ENCODE measurements at regions not wholly inside any gene's neighbourhood (a gene's known extent, or its start where the extent isn't known, plus 50 kb on each side); places are given as distances from the start of the nearest gene placed in this dataset.

DNA sequence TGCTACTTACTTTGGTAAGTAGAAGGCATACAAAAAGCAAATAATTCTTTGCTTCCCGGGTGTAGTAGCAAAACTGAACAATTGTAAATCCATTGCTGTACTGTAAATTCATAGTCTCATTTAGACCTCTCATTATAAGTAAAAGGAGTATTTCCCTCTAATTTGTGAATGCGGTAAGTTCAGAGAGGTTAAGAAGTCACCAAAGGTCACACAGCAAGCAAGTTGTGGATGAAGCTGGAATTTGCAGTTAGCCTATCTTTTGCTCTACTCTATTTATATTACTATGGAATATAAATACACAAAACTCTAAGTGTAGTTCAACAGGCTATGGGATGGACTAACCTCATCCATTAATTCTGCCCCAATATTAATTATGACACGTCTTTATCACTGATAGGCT lies 508.3 kb downstream of the MCTP2 start:
- H2AFZ ChIP-seq = no peak overlapping the region
- H3K9ac ChIP-seq = no peak overlapping the region
- no peaks in the 10 kb centered on the region for H3K9me2 ChIP-seq (ENCODE audit: insufficient read depth)
- in situ Hi-C loops (cut with MboI) = no loop called here
- TF ChIP-seq EZH2phosphoT487 (IDR thresholded peaks at IDR 0.05; ENCODE audit: insufficient read depth, low read depth) = no peak
- no peak for TF ChIP-seq EZH2 (IDR thresholded peaks at IDR 0.05; ENCODE audit: insufficient read depth, poor library complexity, severe bottlenecking)
- H3K9me3 ChIP-seq (ENCODE audit: low read depth) = no peaks in the 10 kb centered on the region
- WGBS, 2 experiments (ENCODE audit: low coverage in 1 of 2, low lambda C conversion rate in 2 of 2, missing lambda C conversion rate in 2 of 2) = 49 to 51% methylated on average over 3 of the region's 3 CpGs
- no peaks in the 10 kb centered on the region for H4K20me1 ChIP-seq (ENCODE audit: insufficient read depth)
- H3K4me1 ChIP-seq (ENCODE audit: insufficient read depth) = no peaks in the 10 kb centered on the region
- no peaks in the 10 kb centered on the region for H3K27me3 ChIP-seq (replicated peaks; ENCODE audit: insufficient read depth)
- no peak overlapping the region for H3K4me2 ChIP-seq (ENCODE audit: unreplicated experiment)
- H3K27ac ChIP-seq = no peak overlapping the region
- DNase-seq = no peak
- no peak overlapping the region for H3K4me3 ChIP-seq
- H3K36me3 ChIP-seq (ENCODE audit: low read depth) = no peaks in the 10 kb centered on the region
- H3K79me2 ChIP-seq (ENCODE audit: insufficient read depth) = no peaks in the 10 kb centered on the region
- no peaks in the 10 kb centered on the region for H3F3A ChIP-seq (ENCODE audit: insufficient read depth)

DNA sequence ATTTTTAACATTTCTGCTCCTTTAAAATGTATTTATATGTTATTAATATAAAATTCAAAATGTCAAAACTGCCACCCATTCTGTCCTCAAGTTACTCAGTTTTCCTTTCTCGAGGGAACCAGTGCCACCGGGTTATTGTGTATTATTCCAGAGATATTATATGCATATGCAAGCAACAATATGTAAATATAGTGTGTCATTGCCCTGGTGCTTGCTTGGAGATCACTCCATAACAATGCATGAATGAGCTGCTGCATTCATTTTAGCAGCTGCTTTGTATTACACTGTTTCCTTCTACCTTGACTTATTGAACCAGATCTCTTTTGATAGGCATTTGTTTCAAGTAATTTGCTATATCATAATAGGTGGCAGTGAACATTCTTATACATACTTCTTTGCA lies 509.1 kb downstream of the MCTP2 start:
- H3K4me3 ChIP-seq = no peak overlapping the region
- no peaks in the 10 kb centered on the region for H3K36me3 ChIP-seq (ENCODE audit: low read depth)
- no peak overlapping the region for H3K4me2 ChIP-seq (ENCODE audit: unreplicated experiment)
- no peak overlapping the region for H3K27ac ChIP-seq
- no peaks in the 10 kb centered on the region for H3K9me2 ChIP-seq (ENCODE audit: insufficient read depth)
- no peaks in the 10 kb centered on the region for H3K79me2 ChIP-seq (ENCODE audit: insufficient read depth)
- no peaks in the 10 kb centered on the region for H3K27me3 ChIP-seq (replicated peaks; ENCODE audit: insufficient read depth)
- no peak overlapping the region for H2AFZ ChIP-seq
- H3K9ac ChIP-seq = no peak overlapping the region
- 11 to 12% methylated on average over 2 of the region's 2 CpGs for WGBS, 2 experiments (ENCODE audit: low coverage in 1 of 2, low lambda C conversion rate in 2 of 2, missing lambda C conversion rate in 2 of 2)
- in situ Hi-C loops (cut with MboI) = no loop called here
- TF ChIP-seq EZH2phosphoT487 (IDR thresholded peaks at IDR 0.05; ENCODE audit: insufficient read depth, low read depth) = no peak
- DNase-seq = no peak
- H3F3A ChIP-seq (ENCODE audit: insufficient read depth) = no peaks in the 10 kb centered on the region
- no peaks in the 10 kb centered on the region for H3K9me3 ChIP-seq (ENCODE audit: low read depth)
- no peaks in the 10 kb centered on the region for H3K4me1 ChIP-seq (ENCODE audit: insufficient read depth)
- H4K20me1 ChIP-seq (ENCODE audit: insufficient read depth) = no peaks in the 10 kb centered on the region

DNA sequence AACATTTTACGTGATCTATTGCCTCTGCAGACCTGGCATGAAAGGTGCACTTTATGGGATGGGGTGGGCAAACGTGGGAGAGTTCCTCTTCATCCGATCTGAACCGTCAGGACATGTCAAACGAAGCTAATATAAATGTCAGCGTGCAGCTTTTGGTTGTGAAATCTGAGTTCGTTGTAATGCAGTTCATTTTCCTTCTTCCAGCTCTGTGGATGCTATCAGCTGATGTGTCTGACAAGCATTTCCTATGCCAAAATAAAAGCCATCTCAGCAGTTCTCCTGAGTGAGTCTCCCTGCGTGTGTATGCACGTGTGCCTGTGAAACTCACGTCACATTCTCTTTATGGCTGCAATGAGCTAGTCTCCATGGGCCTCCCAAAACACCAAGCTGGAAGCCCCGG lies 512.3 kb downstream of the MCTP2 start:
- no peak overlapping the region for H3K27ac ChIP-seq
- WGBS, 2 experiments (ENCODE audit: low coverage in 1 of 2, low lambda C conversion rate in 2 of 2, missing lambda C conversion rate in 2 of 2) = 3 to 4% methylated on average over 11 of the region's 11 CpGs
- H3K4me3 ChIP-seq = no peak overlapping the region
- no peaks in the 10 kb centered on the region for H3K27me3 ChIP-seq (replicated peaks; ENCODE audit: insufficient read depth)
- no peak for DNase-seq
- H3K79me2 ChIP-seq (ENCODE audit: insufficient read depth) = no peaks in the 10 kb centered on the region
- H3K9ac ChIP-seq = no peak overlapping the region
- in situ Hi-C loops (cut with MboI) = no loop called here
- no peak overlapping the region for H2AFZ ChIP-seq
- TF ChIP-seq EZH2 (IDR thresholded peaks at IDR 0.05; ENCODE audit: insufficient read depth, poor library complexity, severe bottlenecking) (no peak), EZH2phosphoT487 (IDR thresholded peaks at IDR 0.05; ENCODE audit: insufficient read depth, low read depth) (no peak)
- no peaks in the 10 kb centered on the region for H3K9me3 ChIP-seq (ENCODE audit: low read depth)
- no peaks in the 10 kb centered on the region for H3K36me3 ChIP-seq (ENCODE audit: low read depth)
- no peaks in the 10 kb centered on the region for H4K20me1 ChIP-seq (ENCODE audit: insufficient read depth)
- no peaks in the 10 kb centered on the region for H3F3A ChIP-seq (ENCODE audit: insufficient read depth)
- H3K4me2 ChIP-seq (ENCODE audit: unreplicated experiment) = no peak overlapping the region
- no peaks in the 10 kb centered on the region for H3K4me1 ChIP-seq (ENCODE audit: insufficient read depth)
- no peaks in the 10 kb centered on the region for H3K9me2 ChIP-seq (ENCODE audit: insufficient read depth)

DNA sequence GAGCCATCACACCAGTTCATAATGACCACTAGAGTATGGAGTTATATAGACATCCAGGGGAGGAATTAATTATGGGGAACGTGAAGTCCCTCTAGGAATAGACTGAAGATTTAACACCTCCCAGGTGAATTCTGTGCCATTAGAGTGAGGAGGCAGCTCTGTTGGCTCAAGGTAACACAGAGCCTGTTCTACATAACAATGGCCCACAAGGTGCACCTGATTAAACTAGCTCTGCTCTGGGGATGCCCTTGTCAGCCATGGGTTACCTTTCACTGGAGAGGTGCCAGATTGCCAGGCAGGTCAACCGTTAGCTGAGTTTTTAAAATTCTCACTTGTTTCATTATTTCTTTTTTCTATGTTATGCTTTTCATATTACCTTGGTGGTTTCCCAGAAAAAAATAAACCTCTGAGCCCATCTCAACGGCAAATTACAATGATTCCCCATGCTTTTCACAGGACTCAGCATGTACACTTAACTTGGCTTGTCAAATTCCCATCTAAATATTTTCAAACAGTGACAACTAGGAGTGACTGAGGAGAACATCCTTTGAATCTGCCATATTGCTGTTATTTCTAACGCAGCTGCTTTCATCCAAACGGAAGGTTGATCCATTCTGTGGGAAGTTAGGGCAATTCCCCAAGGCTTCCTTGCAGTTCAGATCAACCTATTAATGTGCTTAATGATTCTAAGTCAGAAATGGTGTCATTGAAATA lies 512.9 kb downstream of the MCTP2 start:
- Histone ChIP-seq H3K9ac (no peak overlapping the region), H3K9me3 (ENCODE audit: low read depth) (no peaks in the 10 kb centered on the region), H3K27me3 (replicated peaks; ENCODE audit: insufficient read depth) (no peaks in the 10 kb centered on the region), H3K4me1 (ENCODE audit: insufficient read depth) (no peaks in the 10 kb centered on the region), H3K4me2 (ENCODE audit: unreplicated experiment) (no peak overlapping the region), H4K20me1 (ENCODE audit: insufficient read depth) (no peaks in the 10 kb centered on the region), H3K9me2 (ENCODE audit: insufficient read depth) (no peaks in the 10 kb centered on the region), H3K4me3 (no peak overlapping the region), H3K36me3 (ENCODE audit: low read depth) (no peaks in the 10 kb centered on the region), H3F3A (ENCODE audit: insufficient read depth) (no peaks in the 10 kb centered on the region), H3K79me2 (ENCODE audit: insufficient read depth) (no peaks in the 10 kb centered on the region), H3K27ac (no peak overlapping the region), H2AFZ (no peak overlapping the region)
- no peak for TF ChIP-seq EZH2phosphoT487 (IDR thresholded peaks at IDR 0.05; ENCODE audit: insufficient read depth, low read depth)
- no peak for TF ChIP-seq EZH2 (IDR thresholded peaks at IDR 0.05; ENCODE audit: insufficient read depth, poor library complexity, severe bottlenecking)
- 17 to 23% methylated on average over 5 of the region's 5 CpGs for WGBS, 2 experiments (ENCODE audit: low coverage in 1 of 2, low lambda C conversion rate in 2 of 2, missing lambda C conversion rate in 2 of 2)
- in situ Hi-C loops (cut with MboI) = no loop called here
- no peak for DNase-seq

DNA sequence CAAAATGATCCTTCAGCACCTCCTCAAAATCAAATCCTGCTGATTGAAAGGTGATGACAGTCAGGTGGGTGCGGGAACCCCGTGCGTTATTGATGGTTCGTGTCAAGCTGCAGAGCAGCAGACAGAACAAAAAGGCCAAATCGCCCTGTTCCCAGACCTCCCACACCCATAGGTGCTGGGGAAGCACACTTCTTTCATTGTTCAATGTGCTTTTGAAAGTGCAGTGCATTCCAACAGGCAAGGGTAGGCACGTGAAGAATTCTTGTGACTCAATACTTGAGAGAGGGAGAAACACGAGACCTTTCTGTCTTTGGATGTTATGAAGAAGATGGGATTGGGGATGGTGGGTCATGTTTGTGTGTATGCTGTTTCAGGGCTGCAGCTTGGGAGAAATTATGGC lies 514.0 kb downstream of the MCTP2 start:
- in situ Hi-C loops (cut with MboI) = no loop called here
- no peaks in the 10 kb centered on the region for H3K79me2 ChIP-seq (ENCODE audit: insufficient read depth)
- H3K9me3 ChIP-seq (ENCODE audit: low read depth) = no peaks in the 10 kb centered on the region
- H4K20me1 ChIP-seq (ENCODE audit: insufficient read depth) = no peaks in the 10 kb centered on the region
- 26 to 34% methylated on average over 7 of the region's 7 CpGs for WGBS, 2 experiments (ENCODE audit: low coverage in 1 of 2, low lambda C conversion rate in 2 of 2, missing lambda C conversion rate in 2 of 2)
- no peak for DNase-seq
- no peaks in the 10 kb centered on the region for H3K27me3 ChIP-seq (replicated peaks; ENCODE audit: insufficient read depth)
- H2AFZ ChIP-seq = no peak overlapping the region
- no peak overlapping the region for H3K9ac ChIP-seq
- H3K4me1 ChIP-seq (ENCODE audit: insufficient read depth) = no peaks in the 10 kb centered on the region
- H3K27ac ChIP-seq = no peak overlapping the region
- H3K4me2 ChIP-seq (ENCODE audit: unreplicated experiment) = no peak overlapping the region
- TF ChIP-seq EZH2 (IDR thresholded peaks at IDR 0.05; ENCODE audit: insufficient read depth, poor library complexity, severe bottlenecking) (no peak), EZH2phosphoT487 (IDR thresholded peaks at IDR 0.05; ENCODE audit: insufficient read depth, low read depth) (no peak)
- H3K36me3 ChIP-seq (ENCODE audit: low read depth) = no peaks in the 10 kb centered on the region
- H3F3A ChIP-seq (ENCODE audit: insufficient read depth) = no peaks in the 10 kb centered on the region
- H3K9me2 ChIP-seq (ENCODE audit: insufficient read depth) = no peaks in the 10 kb centered on the region
- H3K4me3 ChIP-seq = no peak overlapping the region

Data from GM23248 (cell line).